Nephron (organoid): ENCODE measurements at regions not wholly inside any gene's neighbourhood (a gene's known extent, or its start where the extent isn't known, plus 50 kb on each side); places are given as distances from the start of the nearest gene placed in this dataset.
A peak's percentile ranks its signal among the peaks of the same experiment; 100 is the strongest.

Source experiments
- H3K27ac Mint-ChIP-seq, 3 experiments: 2 replicates each; pipeline ENCODE4 v1.8.0; 2020; ENCODE audit warnings: mixed read lengths in 3 of 3, mild to moderate bottlenecking in 2 of 3, moderate library complexity in 1 of 3
- H3K27me3 Mint-ChIP-seq: 2 replicates; pipeline ENCODE4 v1.8.0; 2021; ENCODE audit warnings: low read depth, mild to moderate bottlenecking, moderate library complexity, mixed read lengths
- H3K36me3 Mint-ChIP-seq: 2 replicates; pipeline ENCODE4 v1.8.0; 2020; ENCODE audit warnings: low read depth, mixed read lengths
- H3K4me1 Mint-ChIP-seq: 2 replicates; pipeline ENCODE4 v1.8.0; 2020; ENCODE audit warnings: mixed read lengths
- H3K4me3 Mint-ChIP-seq, 3 experiments: 2 replicates each; pipeline ENCODE4 v1.8.0; 2020; ENCODE audit warnings: mild to moderate bottlenecking in 3 of 3, mixed read lengths in 3 of 3, moderate library complexity in 2 of 3
- H3K9me3 Mint-ChIP-seq: 2 replicates; pipeline ENCODE4 v1.8.0; 2020; ENCODE audit warnings: mixed read lengths
- TF ChIP-seq, protein P1 (sequence below), 3 experiments: fragments of 200-600 bp; sonication (generic); IDR thresholded peaks; one replicate each; pipeline ENCODE4 v1.5.0; 2021; ENCODE audit warnings: antibody characterized with exemption in 3 of 3; ENCODE audit not compliant: unreplicated experiment in 3 of 3

DNA sequence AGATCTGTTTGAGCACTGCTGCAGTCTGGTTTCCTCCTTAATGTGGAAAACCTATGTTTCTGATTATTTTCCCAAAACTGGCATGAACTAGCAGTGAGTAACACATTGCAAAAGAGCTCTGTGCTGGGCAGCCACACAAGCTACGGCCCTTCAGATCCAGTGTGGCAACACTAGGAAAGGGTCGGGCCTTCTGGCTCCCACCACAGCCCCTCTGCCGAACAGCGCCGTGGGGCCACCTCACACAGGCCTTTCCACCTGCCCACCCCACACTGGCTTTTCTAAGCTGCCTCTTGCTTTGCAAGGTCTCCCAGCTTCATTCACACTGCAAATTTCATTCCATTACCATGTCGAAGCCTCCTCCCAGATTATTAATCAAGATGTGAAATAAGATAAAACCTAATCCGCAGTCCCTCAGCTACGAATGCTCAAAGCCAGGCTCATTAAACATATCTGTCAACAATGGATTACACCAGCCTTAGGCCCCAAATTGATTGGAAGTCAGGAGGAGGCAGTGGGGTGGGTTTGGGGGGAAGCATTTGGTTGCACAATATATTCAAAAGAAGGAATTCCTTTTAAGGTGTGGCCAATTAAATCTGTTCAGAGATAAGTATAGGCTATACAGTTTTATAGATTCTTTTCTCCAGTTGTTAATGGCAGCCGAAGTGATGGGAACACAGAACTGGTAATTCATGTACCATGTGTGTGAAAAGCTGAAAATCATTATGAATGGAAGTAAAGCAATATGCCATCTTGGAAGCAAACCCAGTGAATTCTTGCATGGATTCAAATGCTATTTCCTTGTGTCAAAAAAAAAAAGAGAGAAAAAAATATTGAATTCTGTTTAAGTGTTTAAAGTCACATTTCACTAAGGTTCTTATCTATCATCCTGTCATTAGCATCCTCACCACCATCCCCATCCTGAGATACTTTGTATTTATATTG lies 223.7 kb downstream of the MTERF1 start:
- peak overlapping the region; percentile 28 to 63 (median 46) for H3K27ac Mint-ChIP-seq

DNA sequence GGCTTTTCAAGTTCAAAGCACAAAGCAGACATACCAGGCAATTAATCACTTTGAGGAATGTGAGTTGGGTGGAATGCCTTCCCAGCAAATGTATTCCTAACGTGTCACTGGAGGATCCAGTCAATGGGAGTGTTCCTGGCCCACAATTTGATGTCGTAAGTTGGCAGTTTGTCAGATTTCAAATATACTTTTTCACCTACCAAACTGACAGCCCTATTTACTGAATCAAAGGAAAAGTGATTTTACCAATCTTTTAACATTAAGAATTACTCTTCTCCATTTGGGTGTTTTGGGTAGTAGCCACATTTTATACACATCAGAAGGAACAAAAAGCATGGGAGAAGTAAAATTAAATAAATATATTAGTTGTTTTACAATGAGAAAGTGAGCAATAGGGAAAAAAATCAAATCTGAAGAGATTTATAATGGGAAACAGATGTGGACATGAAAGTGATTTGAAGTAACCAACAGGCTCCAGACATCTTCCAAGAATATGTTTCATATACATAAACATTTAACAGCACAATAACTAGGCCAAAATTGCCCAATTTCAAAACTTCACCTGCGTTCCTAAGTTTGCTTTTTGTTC lies 222.9 kb downstream of the MTERF1 start:
- TF ChIP-seq, protein P1, sequence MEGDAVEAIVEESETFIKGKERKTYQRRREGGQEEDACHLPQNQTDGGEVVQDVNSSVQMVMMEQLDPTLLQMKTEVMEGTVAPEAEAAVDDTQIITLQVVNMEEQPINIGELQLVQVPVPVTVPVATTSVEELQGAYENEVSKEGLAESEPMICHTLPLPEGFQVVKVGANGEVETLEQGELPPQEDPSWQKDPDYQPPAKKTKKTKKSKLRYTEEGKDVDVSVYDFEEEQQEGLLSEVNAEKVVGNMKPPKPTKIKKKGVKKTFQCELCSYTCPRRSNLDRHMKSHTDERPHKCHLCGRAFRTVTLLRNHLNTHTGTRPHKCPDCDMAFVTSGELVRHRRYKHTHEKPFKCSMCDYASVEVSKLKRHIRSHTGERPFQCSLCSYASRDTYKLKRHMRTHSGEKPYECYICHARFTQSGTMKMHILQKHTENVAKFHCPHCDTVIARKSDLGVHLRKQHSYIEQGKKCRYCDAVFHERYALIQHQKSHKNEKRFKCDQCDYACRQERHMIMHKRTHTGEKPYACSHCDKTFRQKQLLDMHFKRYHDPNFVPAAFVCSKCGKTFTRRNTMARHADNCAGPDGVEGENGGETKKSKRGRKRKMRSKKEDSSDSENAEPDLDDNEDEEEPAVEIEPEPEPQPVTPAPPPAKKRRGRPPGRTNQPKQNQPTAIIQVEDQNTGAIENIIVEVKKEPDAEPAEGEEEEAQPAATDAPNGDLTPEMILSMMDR (IDR thresholded peaks at IDR 0.05; ENCODE audit: unreplicated experiment in 3 of 3), result no peak
- Mint-ChIP-seq H3K27ac (peak overlapping the region; percentile 28 to 63 (median 46)), H3K9me3 (no peaks in the 10 kb centered on the region), H3K36me3 (no peaks in the 10 kb centered on the region), H3K4me1 (peaks cover 43% of the 10 kb centered on the region), H3K27me3 (no peaks in the 10 kb centered on the region), H3K4me3 (no peak overlapping the region)

More for the DNA sequence above, 223.7 kb downstream of the MTERF1 start:
- no peak overlapping the region for H3K4me3 Mint-ChIP-seq
- H3K4me1 Mint-ChIP-seq, result peaks cover 51% of the 10 kb centered on the region
- no peaks in the 10 kb centered on the region for H3K9me3 Mint-ChIP-seq
- H3K27me3 Mint-ChIP-seq, result no peaks in the 10 kb centered on the region
- TF ChIP-seq, protein P1 (IDR thresholded peaks at IDR 0.05; ENCODE audit: unreplicated experiment in 3 of 3), result no peak
- no peaks in the 10 kb centered on the region for H3K36me3 Mint-ChIP-seq

DNA sequence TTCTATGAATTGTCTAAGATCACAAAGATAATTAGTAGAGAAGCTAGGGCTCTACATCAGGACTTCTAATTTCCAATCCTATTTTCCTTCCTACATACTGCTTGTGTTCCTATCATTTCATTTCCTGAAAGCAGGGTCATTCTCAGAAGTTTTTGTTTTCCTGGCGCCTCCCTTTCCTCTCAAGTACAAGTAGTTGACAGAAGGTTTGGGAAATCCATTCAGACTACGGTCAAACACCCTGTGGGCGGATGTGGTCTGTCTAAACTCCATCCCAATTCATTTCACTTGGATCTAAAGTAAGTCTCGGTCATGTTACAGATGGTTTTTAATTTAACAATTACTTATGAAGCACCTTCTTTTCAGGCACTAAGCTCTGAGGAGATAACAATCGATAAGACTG lies 221.4 kb downstream of the MTERF1 start:
- Mint-ChIP-seq H3K4me3 (no peak overlapping the region), H3K4me1 (peaks cover 32% of the 10 kb centered on the region), H3K9me3 (peaks cover 3% of the 10 kb centered on the region), H3K36me3 (no peaks in the 10 kb centered on the region), H3K27me3 (no peaks in the 10 kb centered on the region), H3K27ac (no peak overlapping the region)
- TF ChIP-seq, protein P1 (IDR thresholded peaks at IDR 0.05; ENCODE audit: unreplicated experiment in 3 of 3), result no peak

DNA sequence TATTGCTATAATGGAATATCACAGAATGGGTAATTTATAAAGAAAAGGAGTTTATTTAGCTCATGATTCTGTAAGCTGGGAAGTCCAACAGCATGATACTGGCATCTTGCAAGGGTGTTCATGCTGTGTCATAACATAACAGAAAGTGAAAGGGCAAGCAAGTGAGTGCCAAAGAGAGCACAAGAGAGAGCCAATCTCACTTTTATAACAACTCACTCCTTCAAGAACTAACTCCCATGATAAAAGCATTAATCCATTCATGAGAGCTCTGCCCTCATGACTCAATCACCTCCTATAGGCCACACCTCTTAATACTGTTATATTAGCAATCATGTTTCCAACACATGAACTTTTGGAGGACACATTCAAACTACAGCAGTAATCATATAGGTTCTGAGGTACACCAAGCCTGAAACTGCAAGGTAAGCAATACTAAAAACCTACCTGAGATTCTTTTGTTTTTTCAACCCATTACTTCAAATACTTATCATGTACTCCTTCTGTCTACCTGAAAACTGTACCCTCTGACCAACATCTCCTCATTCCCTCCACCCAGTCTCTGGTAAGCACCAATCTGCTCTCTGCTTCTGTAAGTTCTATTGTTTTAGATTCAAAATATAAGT lies 219.7 kb downstream of the MTERF1 start:
- TF ChIP-seq, protein P1 (IDR thresholded peaks at IDR 0.05; ENCODE audit: unreplicated experiment in 3 of 3), result no peak
- peak overlapping the region in 1 of 3 experiments; percentile 16 for H3K27ac Mint-ChIP-seq
- H3K4me1 Mint-ChIP-seq, result peaks cover 22% of the 10 kb centered on the region
- H3K36me3 Mint-ChIP-seq, result no peaks in the 10 kb centered on the region
- H3K4me3 Mint-ChIP-seq, result no peak overlapping the region
- H3K27me3 Mint-ChIP-seq, result no peaks in the 10 kb centered on the region
- H3K9me3 Mint-ChIP-seq, result peaks cover 3% of the 10 kb centered on the region

DNA sequence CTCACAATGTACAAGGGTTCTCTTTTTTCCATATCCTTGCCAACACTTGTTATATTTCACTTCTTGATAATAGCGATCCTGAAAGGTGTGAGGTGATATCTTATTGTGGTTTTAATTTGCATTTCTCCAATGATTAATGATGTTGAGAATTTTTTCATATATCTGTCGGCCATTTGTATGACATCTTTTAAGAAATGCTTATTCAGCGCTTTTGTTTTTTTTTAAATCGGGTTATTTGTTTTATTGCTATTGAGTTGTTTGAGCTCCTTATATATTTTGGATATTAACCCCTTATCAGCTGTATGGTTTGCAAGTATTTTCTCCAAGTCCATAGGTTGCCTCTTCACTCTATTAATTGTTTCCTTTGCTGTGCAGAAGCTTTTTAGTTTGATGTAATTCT lies 218.8 kb downstream of the MTERF1 start:
- peaks cover 3% of the 10 kb centered on the region for H3K9me3 Mint-ChIP-seq
- H3K4me1 Mint-ChIP-seq, result peaks cover 21% of the 10 kb centered on the region
- H3K27me3 Mint-ChIP-seq, result no peaks in the 10 kb centered on the region
- TF ChIP-seq, protein P1 (IDR thresholded peaks at IDR 0.05; ENCODE audit: unreplicated experiment in 3 of 3), result no peak
- H3K27ac Mint-ChIP-seq, result no peak overlapping the region
- H3K36me3 Mint-ChIP-seq, result no peaks in the 10 kb centered on the region
- H3K4me3 Mint-ChIP-seq, result no peak overlapping the region
